ENCODE measurements at regions not wholly inside any gene's neighbourhood (a gene's known extent, or its start where the extent isn't known, plus 50 kb on each side); places are given as distances from the start of the nearest gene placed in this dataset.

GRCh38 chr6:119431799-119432198, 82.2 kb upstream of the MAN1A1 start:
- H3K4me2 ChIP-seq, result no peak overlapping the region
- no peaks in the 10 kb centered on the region for H4K20me1 ChIP-seq (ENCODE audit: insufficient read depth)
- no peak overlapping the region for H3K27ac ChIP-seq (ENCODE audit: low read depth in 2 of 2, low read length in 1 of 2)
- POLR2A ChIA-PET, result no interaction called here
- no peak for TF ChIP-seq MEF2A (IDR thresholded peaks at IDR 0.05; ENCODE audit: borderline replicate concordance, low read depth)
- H3K36me3 ChIP-seq (replicated peaks in 1 of 2; ENCODE audit: control insufficient read depth in 1 of 2, insufficient read depth in 2 of 2, low read length in 1 of 2), result no peaks in the 10 kb centered on the region
- H3K4me1 ChIP-seq (ENCODE audit: control insufficient read depth in 1 of 2, insufficient read depth in 2 of 2, low read depth in 1 of 2, low read length in 1 of 2), result no peaks in the 10 kb centered on the region
- H3K4me3 ChIP-seq (ENCODE audit: low read depth in 2 of 2, low read length in 1 of 2), result no peak overlapping the region
- no peak for DNase-seq
- no peaks in the 10 kb centered on the region for H3K79me2 ChIP-seq (ENCODE audit: insufficient read depth)
- no peaks in the 10 kb centered on the region for H3F3A ChIP-seq (replicated peaks; ENCODE audit: insufficient read depth)
- H3K9ac ChIP-seq, result no peak overlapping the region
- no peaks in the 10 kb centered on the region for H3K9me2 ChIP-seq
- H3K27me3 ChIP-seq (ENCODE audit: insufficient read depth), result no peaks in the 10 kb centered on the region
- H3K9me3 ChIP-seq, result no peaks in the 10 kb centered on the region
- H2AFZ ChIP-seq (ENCODE audit: low read depth), result no peak overlapping the region
- CTCF ChIA-PET, result no interaction called here
- 91% methylated on average over 1 of the region's 1 CpG for WGBS (ENCODE audit: low lambda C conversion rate)

DNA sequence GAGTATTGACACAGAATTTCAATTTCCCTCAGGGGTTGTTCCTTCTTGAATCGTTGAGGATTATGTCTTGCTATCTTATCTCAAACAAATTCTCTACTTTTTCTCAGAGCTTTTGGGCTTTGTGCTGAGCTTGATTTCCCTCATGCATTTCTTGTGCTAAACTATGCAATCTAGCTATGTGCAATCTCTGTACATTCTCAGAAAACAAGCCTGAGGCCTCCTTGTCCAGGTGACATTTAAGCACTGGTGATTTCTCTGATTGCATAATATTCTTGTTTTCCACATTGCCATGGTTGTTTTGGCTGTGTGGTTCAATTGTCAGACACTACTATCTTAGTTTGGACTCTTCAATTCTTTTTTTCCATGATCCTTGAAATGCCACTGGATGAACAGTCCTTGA, 81.2 kb upstream of the MAN1A1 start:
- ChIA-PET POLR2A (no interaction called here), CTCF (no interaction called here)
- H3K27me3 ChIP-seq (ENCODE audit: insufficient read depth), result no peaks in the 10 kb centered on the region
- H3K9me3 ChIP-seq, result no peaks in the 10 kb centered on the region
- no peaks in the 10 kb centered on the region for H3K4me1 ChIP-seq (ENCODE audit: control insufficient read depth in 1 of 2, insufficient read depth in 2 of 2, low read depth in 1 of 2, low read length in 1 of 2)
- H3K9me2 ChIP-seq, result no peaks in the 10 kb centered on the region
- H3K9ac ChIP-seq, result no peak overlapping the region
- no peak overlapping the region for H2AFZ ChIP-seq (ENCODE audit: low read depth)
- no peaks in the 10 kb centered on the region for H4K20me1 ChIP-seq (ENCODE audit: insufficient read depth)
- H3F3A ChIP-seq (replicated peaks; ENCODE audit: insufficient read depth), result no peaks in the 10 kb centered on the region
- no peak overlapping the region for H3K27ac ChIP-seq (ENCODE audit: low read depth in 2 of 2, low read length in 1 of 2)
- H3K4me3 ChIP-seq (ENCODE audit: low read depth in 2 of 2, low read length in 1 of 2), result no peak overlapping the region
- H3K4me2 ChIP-seq, result no peak overlapping the region
- no peaks in the 10 kb centered on the region for H3K36me3 ChIP-seq (replicated peaks in 1 of 2; ENCODE audit: control insufficient read depth in 1 of 2, insufficient read depth in 2 of 2, low read length in 1 of 2)
- WGBS (ENCODE audit: low lambda C conversion rate), result 0% methylated on average over 1 of the region's 1 CpG
- H3K79me2 ChIP-seq (ENCODE audit: insufficient read depth), result no peaks in the 10 kb centered on the region
- no peak for DNase-seq
- no peak for TF ChIP-seq USF1 (IDR thresholded peaks at IDR 0.05; ENCODE audit: borderline replicate concordance, low read depth)
- TF ChIP-seq NRF1 (IDR thresholded peaks at IDR 0.05; ENCODE audit: low read depth, low read length), result no peak
- no peak for TF ChIP-seq RFX5 (IDR thresholded peaks at IDR 0.05; ENCODE audit: low read length)
- no peak for TF ChIP-seq CHD2 (IDR thresholded peaks at IDR 0.05; ENCODE audit: low read length, partially characterized antibody)
- TF ChIP-seq IRF3 (IDR thresholded peaks at IDR 0.05; ENCODE audit: low read depth, low read length), result no peak
- no peak for TF ChIP-seq FOXM1 (IDR thresholded peaks at IDR 0.05; ENCODE audit: low read depth)
- no peak for TF ChIP-seq EP300 (IDR thresholded peaks at IDR 0.05; ENCODE audit: borderline replicate concordance in 1 of 2, low read depth in 1 of 2, low read length in 1 of 2)
- no peak for TF ChIP-seq YY1 (IDR thresholded peaks at IDR 0.05; ENCODE audit: low read depth)
- no peak for TF ChIP-seq TEAD4 (IDR thresholded peaks at IDR 0.05; ENCODE audit: borderline replicate concordance, insufficient read depth)
- TF ChIP-seq MXI1 (IDR thresholded peaks at IDR 0.05; ENCODE audit: low read depth, low read length), result no peak
- TF ChIP-seq, protein P1, sequence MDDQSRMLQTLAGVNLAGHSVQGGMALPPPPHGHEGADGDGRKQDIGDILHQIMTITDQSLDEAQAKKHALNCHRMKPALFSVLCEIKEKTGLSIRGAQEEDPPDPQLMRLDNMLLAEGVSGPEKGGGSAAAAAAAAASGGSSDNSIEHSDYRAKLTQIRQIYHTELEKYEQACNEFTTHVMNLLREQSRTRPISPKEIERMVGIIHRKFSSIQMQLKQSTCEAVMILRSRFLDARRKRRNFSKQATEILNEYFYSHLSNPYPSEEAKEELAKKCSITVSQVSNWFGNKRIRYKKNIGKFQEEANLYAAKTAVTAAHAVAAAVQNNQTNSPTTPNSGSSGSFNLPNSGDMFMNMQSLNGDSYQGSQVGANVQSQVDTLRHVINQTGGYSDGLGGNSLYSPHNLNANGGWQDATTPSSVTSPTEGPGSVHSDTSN (IDR thresholded peaks at IDR 0.05), result no peak
